ENCODE measurements at regions not wholly inside any gene's neighbourhood (a gene's known extent, or its start where the extent isn't known, plus 50 kb on each side); places are given as distances from the start of the nearest gene placed in this dataset.

DNA sequence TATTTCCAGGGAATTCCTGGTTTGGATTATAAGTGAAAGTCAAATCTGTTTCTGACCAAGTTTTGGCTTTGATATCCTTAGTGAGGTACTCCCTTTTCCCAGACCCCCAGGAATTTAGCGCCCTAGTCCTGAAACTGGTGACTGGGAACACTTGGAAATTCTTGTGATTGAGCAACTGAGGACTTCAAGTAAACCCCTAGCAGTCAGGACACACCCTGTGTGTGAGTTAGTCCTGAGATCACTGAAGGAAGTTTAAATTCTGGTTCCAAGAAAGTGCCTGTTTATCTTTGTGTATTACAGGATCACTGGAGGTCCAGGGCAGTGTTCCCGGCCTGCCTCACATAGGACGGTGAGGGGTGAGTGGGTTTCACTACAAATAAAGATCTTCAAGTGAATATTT lies 95.1 kb upstream of the F3 start:
- DNase-seq (ENCODE audit: low read depth), result no peak
- TF ChIP-seq, protein P1, sequence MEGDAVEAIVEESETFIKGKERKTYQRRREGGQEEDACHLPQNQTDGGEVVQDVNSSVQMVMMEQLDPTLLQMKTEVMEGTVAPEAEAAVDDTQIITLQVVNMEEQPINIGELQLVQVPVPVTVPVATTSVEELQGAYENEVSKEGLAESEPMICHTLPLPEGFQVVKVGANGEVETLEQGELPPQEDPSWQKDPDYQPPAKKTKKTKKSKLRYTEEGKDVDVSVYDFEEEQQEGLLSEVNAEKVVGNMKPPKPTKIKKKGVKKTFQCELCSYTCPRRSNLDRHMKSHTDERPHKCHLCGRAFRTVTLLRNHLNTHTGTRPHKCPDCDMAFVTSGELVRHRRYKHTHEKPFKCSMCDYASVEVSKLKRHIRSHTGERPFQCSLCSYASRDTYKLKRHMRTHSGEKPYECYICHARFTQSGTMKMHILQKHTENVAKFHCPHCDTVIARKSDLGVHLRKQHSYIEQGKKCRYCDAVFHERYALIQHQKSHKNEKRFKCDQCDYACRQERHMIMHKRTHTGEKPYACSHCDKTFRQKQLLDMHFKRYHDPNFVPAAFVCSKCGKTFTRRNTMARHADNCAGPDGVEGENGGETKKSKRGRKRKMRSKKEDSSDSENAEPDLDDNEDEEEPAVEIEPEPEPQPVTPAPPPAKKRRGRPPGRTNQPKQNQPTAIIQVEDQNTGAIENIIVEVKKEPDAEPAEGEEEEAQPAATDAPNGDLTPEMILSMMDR (IDR thresholded peaks at IDR 0.05; ENCODE audit: insufficient read depth, low read depth, low read length, missing control alignments), result no peak
- no peak overlapping the region for H3K4me3 ChIP-seq (ENCODE audit: low read depth, low read length)

DNA sequence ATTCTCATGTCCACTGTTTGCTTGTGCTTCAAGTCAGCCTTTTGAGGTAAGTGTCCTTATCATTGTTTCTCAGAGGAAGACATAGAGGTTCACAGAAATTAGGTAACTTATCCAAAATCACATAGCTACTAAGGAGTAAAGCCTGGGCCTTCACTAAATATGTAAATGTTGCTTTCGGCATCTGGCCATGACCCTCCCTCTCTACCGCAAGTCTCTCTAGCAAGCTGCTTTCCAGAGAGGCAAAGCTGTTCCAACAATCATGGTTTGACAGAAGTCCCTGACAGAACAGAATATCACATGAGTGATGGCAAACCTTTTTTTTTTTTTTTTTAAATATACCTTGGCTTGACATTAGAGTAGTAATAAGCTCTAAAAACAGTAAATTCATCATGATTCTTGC lies 94.5 kb upstream of the F3 start:
- H3K4me3 ChIP-seq (ENCODE audit: low read depth, low read length), result no peak overlapping the region
- DNase-seq (ENCODE audit: low read depth), result no peak
- TF ChIP-seq, protein P1 (IDR thresholded peaks at IDR 0.05; ENCODE audit: insufficient read depth, low read depth, low read length, missing control alignments), result no peak

DNA sequence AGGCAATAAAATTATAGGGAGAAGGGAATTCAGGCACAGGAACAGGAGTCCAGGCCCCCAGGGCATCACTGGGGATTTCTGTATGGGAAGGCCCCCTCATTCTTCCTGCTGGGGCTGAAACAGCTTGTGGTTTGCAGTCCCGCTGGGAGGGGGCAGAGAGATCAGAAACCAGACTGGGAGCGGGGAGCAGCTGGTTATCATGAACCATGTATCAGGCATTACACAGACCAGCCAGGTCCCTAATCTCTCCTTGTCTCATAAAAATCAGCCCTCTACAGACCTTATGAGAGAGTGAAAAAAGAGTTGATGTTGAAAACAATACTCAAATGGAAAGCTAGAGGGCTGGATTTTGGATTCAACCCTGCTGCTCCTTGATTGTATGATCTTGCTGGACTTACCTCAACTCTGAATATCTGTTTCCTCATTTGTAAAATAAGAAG lies 93.4 kb upstream of the F3 start:
- TF ChIP-seq, protein P1 (IDR thresholded peaks at IDR 0.05; ENCODE audit: insufficient read depth, low read depth, low read length, missing control alignments), result no peak
- DNase-seq (ENCODE audit: low read depth), result no peak
- H3K4me3 ChIP-seq (ENCODE audit: low read depth, low read length), result no peak overlapping the region

DNA sequence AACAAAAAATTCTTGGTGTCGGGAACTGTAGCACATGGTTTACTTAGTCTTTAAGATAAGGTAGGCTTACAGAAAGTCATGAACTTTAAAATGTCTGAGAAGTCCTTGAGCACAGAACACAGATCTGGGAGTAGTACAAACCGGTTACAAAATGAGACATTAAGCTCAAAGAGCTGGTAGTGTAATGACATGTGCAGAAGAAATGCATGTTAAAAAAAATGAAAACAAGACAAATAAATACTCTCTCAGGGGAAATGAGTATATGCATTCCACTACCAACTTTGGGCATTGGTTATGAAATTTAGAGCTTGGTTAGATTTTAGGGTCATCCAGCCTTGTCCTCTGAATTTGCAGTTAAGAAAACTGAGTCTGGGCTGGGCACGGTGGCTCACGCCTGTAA lies 91.5 kb upstream of the F3 start:
- no peak overlapping the region for H3K4me3 ChIP-seq (ENCODE audit: low read depth, low read length)
- DNase-seq (ENCODE audit: low read depth), result no peak
- TF ChIP-seq, protein P1 (IDR thresholded peaks at IDR 0.05; ENCODE audit: insufficient read depth, low read depth, low read length, missing control alignments), result no peak

DNA sequence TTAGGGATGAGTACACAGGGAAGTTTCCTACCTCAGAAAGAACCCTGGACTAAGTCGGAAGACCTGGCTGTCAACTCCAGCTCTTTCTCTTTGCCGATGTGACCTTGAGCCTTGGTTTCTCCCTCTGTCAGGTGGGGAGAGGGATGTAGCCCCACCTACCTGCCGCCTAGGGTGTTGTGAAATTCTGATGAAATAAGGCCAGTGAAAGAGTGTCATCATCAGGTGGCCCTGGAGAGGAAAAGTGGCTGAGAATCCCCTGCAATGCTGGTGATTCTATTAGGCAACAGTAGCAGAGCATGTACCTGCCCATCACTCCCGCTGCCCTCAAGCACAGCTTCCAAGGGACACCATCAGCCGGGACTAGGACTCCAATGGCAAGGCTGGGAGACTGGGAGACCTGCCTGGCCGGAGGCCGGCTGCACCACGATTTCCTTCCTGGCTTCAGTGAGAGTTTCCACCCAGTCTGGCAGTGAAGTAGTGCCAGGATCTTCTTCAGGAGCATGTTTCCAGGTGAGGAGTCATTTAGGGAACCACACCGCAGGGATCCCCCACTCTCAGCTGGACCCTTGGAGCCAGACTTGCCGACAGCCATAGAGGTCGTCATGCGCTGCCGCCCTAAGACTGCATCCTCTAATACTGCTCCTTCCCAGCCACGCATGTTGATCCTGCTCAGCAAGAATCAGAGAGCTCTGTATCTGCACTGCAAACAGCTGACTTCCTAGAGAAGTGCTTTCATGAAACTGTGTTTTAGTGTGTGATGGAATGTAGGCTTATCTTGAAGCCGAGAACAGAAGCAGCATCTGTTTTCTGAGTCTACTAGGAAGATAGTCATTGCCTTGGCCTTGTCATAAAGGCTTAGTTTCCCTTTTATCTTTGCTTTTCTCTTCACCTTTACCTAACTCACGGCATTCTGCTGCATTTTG lies 88.0 kb upstream of the F3 start:
- no peak overlapping the region for H3K4me3 ChIP-seq (ENCODE audit: low read depth, low read length)
- DNase-seq (ENCODE audit: low read depth), result no peak
- TF ChIP-seq, protein P1 (IDR thresholded peaks at IDR 0.05; ENCODE audit: insufficient read depth, low read depth, low read length, missing control alignments), result no peak

DNA sequence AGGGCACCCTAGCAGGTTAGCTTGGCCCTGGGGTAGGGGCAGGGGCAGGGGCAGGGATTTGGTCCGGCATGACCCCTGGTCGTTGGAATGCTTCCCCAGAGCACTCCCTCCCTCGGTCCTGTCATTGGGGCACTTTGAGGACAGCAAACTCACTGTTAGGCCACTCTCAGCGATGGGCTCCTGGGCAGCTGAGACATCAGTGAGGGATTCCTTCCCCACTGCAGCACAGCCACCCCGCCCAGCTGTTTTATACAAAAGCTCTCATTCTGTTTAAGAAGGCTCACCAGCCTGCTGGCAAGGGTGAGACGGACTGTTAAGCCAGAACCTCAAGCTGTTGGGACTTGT lies 86.9 kb upstream of the F3 start:
- TF ChIP-seq, protein P1 (IDR thresholded peaks at IDR 0.05; ENCODE audit: insufficient read depth, low read depth, low read length, missing control alignments), result no peak
- no peak for DNase-seq (ENCODE audit: low read depth)
- no peak overlapping the region for H3K4me3 ChIP-seq (ENCODE audit: low read depth, low read length)
